PFSK-1 (cell line): ENCODE measurements at regions not wholly inside any gene's neighbourhood (a gene's known extent, or its start where the extent isn't known, plus 50 kb on each side); places are given as distances from the start of the nearest gene placed in this dataset.

ENCODE experiments used
- POLR2AphosphoS5 ChIP-seq: IDR thresholded peaks from 2 replicates; pipeline ENCODE4 v1.6.1; 2012; ENCODE audit warnings: low read depth, mild to moderate bottlenecking, control low read depth, low read length, moderate library complexity
- REST ChIP-seq, 2 experiments: IDR thresholded peaks; 2 replicates each; pipeline versions ENCODE4 v1.6.1 to v1.8.0; 2011 to 2012; ENCODE audit warnings: low read depth in 2 of 2, low read length in 2 of 2, control low read depth in 1 of 2, inconsistent platforms in 1 of 2, mild to moderate bottlenecking in 1 of 2, moderate library complexity in 1 of 2; ENCODE audit not compliant: insufficient read depth in 1 of 2
- SIN3A ChIP-seq: IDR thresholded peaks from 2 replicates; pipeline ENCODE4 v1.6.1; 2012; ENCODE audit warnings: mild to moderate bottlenecking, low read length, moderate library complexity, borderline replicate concordance; ENCODE audit not compliant: insufficient read depth

- TF ChIP-seq POLR2AphosphoS5 (no peak), REST (IDR thresholded peaks at IDR 0.05; ENCODE audit: insufficient read depth in 1 of 2, low read depth in 2 of 2, low read length in 2 of 2) (no peak), SIN3A (no peak)
These were observed 306.1 kb downstream of the ZEB2 start for GRCh38 chr2:144213797-144214196.
